ENCODE measurements at regions not wholly inside any gene's neighbourhood (a gene's known extent, or its start where the extent isn't known, plus 50 kb on each side); places are given as distances from the start of the nearest gene placed in this dataset.

DNA sequence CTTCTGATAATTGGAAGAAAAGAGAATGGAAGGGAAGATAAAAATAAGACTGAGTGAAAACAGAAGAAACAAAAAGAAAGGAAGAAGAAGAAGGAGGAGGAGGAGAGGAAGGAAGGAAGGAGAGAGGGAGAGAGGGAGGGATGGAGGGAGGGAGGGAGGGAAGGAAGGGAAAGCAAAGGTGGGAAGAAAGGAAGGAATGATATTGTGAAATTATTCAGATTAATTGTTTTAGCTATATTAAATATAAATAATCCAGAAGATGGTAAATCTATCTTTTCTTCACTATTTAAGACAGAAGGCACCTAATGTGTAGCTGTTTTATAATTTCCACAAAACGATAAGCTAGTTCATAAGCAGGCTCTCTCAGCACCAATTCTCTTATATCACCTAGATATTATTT is 191.3 kb upstream of the LRRC7 start:
- H3K9me3 ChIP-seq (ENCODE audit: control insufficient read depth, insufficient read depth, low read length), result no peaks in the 10 kb centered on the region
- no peaks in the 10 kb centered on the region for H3K27me3 ChIP-seq (ENCODE audit: control insufficient read depth, insufficient read depth, low read length)
- H3K4me1 ChIP-seq (ENCODE audit: control insufficient read depth, insufficient read depth, low read length), result no peaks in the 10 kb centered on the region
- no peak overlapping the region for H3K27ac ChIP-seq (ENCODE audit: low read depth, low read length)
- no peak overlapping the region for H3K4me3 ChIP-seq (ENCODE audit: low read depth, low read length)
- H3K9ac ChIP-seq (ENCODE audit: low read depth, low read length), result no peak overlapping the region
- no peaks in the 10 kb centered on the region for H3K36me3 ChIP-seq (ENCODE audit: control insufficient read depth, insufficient read depth, low read length)

DNA sequence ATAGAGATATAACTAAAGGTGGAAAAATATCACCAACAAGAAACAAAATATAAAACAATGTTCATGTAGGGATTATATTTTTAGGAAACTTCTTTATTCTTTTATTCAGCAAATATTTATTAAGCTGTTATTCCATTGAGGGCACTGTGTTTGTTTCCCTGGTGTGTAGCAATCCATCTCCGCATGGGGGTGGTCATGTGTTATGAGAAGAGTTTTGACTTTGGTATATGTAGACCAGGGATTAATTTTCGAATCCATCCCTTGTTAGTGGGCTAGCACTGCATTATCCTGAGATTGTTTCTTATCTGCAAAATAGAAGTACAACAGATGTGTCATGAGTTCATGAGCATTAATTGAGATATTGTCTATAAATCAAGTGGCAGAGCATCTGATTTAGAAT is 190.2 kb upstream of the LRRC7 start:
- no peaks in the 10 kb centered on the region for H3K4me1 ChIP-seq (ENCODE audit: control insufficient read depth, insufficient read depth, low read length)
- no peaks in the 10 kb centered on the region for H3K27me3 ChIP-seq (ENCODE audit: control insufficient read depth, insufficient read depth, low read length)
- H3K9ac ChIP-seq (ENCODE audit: low read depth, low read length), result no peak overlapping the region
- H3K36me3 ChIP-seq (ENCODE audit: control insufficient read depth, insufficient read depth, low read length), result no peaks in the 10 kb centered on the region
- H3K4me3 ChIP-seq (ENCODE audit: low read depth, low read length), result no peak overlapping the region
- no peaks in the 10 kb centered on the region for H3K9me3 ChIP-seq (ENCODE audit: control insufficient read depth, insufficient read depth, low read length)
- no peak overlapping the region for H3K27ac ChIP-seq (ENCODE audit: low read depth, low read length)

DNA sequence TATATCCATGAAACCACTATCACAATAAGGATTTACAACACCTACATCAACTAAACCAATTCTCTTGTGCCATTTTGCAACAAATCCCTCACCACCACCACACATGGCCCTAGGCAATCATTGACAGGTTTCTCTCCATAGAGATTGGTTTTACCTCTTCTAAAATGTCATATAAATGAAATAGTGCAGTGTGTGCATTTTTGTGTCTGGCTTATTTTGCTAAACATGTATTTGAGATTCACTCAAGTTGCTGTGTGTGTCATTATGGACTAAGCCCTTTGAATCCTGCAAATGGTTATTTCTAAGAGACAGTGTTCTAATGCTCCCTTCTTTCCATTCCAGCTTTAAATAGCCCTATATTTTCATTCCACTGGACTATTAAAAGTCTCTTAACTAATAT is 179.7 kb upstream of the LRRC7 start:
- Histone ChIP-seq H3K4me3 (ENCODE audit: low read depth, low read length) (no peak overlapping the region), H3K9me3 (ENCODE audit: control insufficient read depth, insufficient read depth, low read length) (no peaks in the 10 kb centered on the region), H3K27me3 (ENCODE audit: control insufficient read depth, insufficient read depth, low read length) (no peaks in the 10 kb centered on the region), H3K36me3 (ENCODE audit: control insufficient read depth, insufficient read depth, low read length) (no peaks in the 10 kb centered on the region), H3K4me1 (ENCODE audit: control insufficient read depth, insufficient read depth, low read length) (no peaks in the 10 kb centered on the region), H3K9ac (ENCODE audit: low read depth, low read length) (no peak overlapping the region), H3K27ac (ENCODE audit: low read depth, low read length) (no peak overlapping the region)

GRCh38 chr1:69400128-69400527 is 167.6 kb upstream of the LRRC7 start:
- Histone ChIP-seq H3K4me1 (ENCODE audit: control insufficient read depth, insufficient read depth, low read length) (peaks cover 17% of the 10 kb centered on the region), H3K27ac (ENCODE audit: low read depth, low read length) (no peak overlapping the region), H3K36me3 (ENCODE audit: control insufficient read depth, insufficient read depth, low read length) (no peaks in the 10 kb centered on the region), H3K9ac (ENCODE audit: low read depth, low read length) (no peak overlapping the region), H3K27me3 (ENCODE audit: control insufficient read depth, insufficient read depth, low read length) (no peaks in the 10 kb centered on the region), H3K9me3 (ENCODE audit: control insufficient read depth, insufficient read depth, low read length) (peaks cover 7% of the 10 kb centered on the region), H3K4me3 (ENCODE audit: low read depth, low read length) (no peak overlapping the region)

- Histone ChIP-seq H3K9me3 (ENCODE audit: control insufficient read depth, insufficient read depth, low read length) (no peaks in the 10 kb centered on the region), H3K4me1 (ENCODE audit: control insufficient read depth, insufficient read depth, low read length) (peaks cover 17% of the 10 kb centered on the region), H3K27ac (ENCODE audit: low read depth, low read length) (no peak overlapping the region), H3K4me3 (ENCODE audit: low read depth, low read length) (no peak overlapping the region), H3K9ac (ENCODE audit: low read depth, low read length) (no peak overlapping the region), H3K27me3 (ENCODE audit: control insufficient read depth, insufficient read depth, low read length) (no peaks in the 10 kb centered on the region), H3K36me3 (ENCODE audit: control insufficient read depth, insufficient read depth, low read length) (no peaks in the 10 kb centered on the region)
Measured at GRCh38 chr1:69401879-69402278, 165.8 kb upstream of the LRRC7 start.

GRCh38 chr1:69403756-69404320 is 163.9 kb upstream of the LRRC7 start:
- H3K36me3 ChIP-seq (ENCODE audit: control insufficient read depth, insufficient read depth, low read length), result no peaks in the 10 kb centered on the region
- no peaks in the 10 kb centered on the region for H3K27me3 ChIP-seq (ENCODE audit: control insufficient read depth, insufficient read depth, low read length)
- H3K9me3 ChIP-seq (ENCODE audit: control insufficient read depth, insufficient read depth, low read length), result no peaks in the 10 kb centered on the region
- no peak overlapping the region for H3K4me3 ChIP-seq (ENCODE audit: low read depth, low read length)
- H3K27ac ChIP-seq (ENCODE audit: low read depth, low read length), result no peak overlapping the region
- peaks cover 6% of the 10 kb centered on the region; the same call in 1 of the 2 replicates for H3K4me1 ChIP-seq (ENCODE audit: control insufficient read depth, insufficient read depth, low read length)
- no peak overlapping the region for H3K9ac ChIP-seq (ENCODE audit: low read depth, low read length)

DNA sequence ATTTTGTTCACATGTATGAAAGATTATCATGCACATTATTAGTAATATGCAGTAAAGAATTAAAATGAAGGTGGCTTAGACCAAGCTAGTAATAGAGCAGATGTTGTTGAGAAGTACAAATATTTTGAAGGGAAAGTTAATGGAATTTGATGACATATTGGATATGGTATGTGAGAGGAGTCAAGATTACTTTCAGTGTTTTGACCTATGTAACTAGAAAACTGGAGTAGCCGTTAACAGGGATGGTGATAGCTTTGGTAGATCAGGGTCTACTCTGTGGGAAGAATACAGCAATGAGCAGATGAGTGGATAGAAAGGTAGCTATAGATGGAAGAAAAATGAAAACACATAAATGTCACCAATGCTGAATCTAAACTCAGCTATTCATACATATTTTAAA is 163.2 kb upstream of the LRRC7 start:
- Histone ChIP-seq H3K27me3 (ENCODE audit: control insufficient read depth, insufficient read depth, low read length) (no peaks in the 10 kb centered on the region), H3K4me1 (ENCODE audit: control insufficient read depth, insufficient read depth, low read length) (peaks cover 6% of the 10 kb centered on the region; the same call in 1 of the 2 replicates), H3K9ac (ENCODE audit: low read depth, low read length) (no peak overlapping the region), H3K4me3 (ENCODE audit: low read depth, low read length) (no peak overlapping the region), H3K9me3 (ENCODE audit: control insufficient read depth, insufficient read depth, low read length) (no peaks in the 10 kb centered on the region), H3K27ac (ENCODE audit: low read depth, low read length) (no peak overlapping the region), H3K36me3 (ENCODE audit: control insufficient read depth, insufficient read depth, low read length) (no peaks in the 10 kb centered on the region)

- Histone ChIP-seq H3K4me3 (ENCODE audit: low read depth, low read length) (no peak overlapping the region), H3K27ac (ENCODE audit: low read depth, low read length) (no peak overlapping the region), H3K4me1 (ENCODE audit: control insufficient read depth, insufficient read depth, low read length) (no peaks in the 10 kb centered on the region), H3K36me3 (ENCODE audit: control insufficient read depth, insufficient read depth, low read length) (no peaks in the 10 kb centered on the region), H3K9me3 (ENCODE audit: control insufficient read depth, insufficient read depth, low read length) (no peaks in the 10 kb centered on the region), H3K9ac (ENCODE audit: low read depth, low read length) (no peak overlapping the region), H3K27me3 (ENCODE audit: control insufficient read depth, insufficient read depth, low read length) (no peaks in the 10 kb centered on the region)
Measured at GRCh38 chr1:69406244-69406643, 161.5 kb upstream of the LRRC7 start.

GRCh38 chr1:69409731-69410456 is 157.8 kb upstream of the LRRC7 start:
- H3K36me3 ChIP-seq (ENCODE audit: control insufficient read depth, insufficient read depth, low read length), result no peaks in the 10 kb centered on the region
- no peaks in the 10 kb centered on the region for H3K27me3 ChIP-seq (ENCODE audit: control insufficient read depth, insufficient read depth, low read length)
- H3K4me3 ChIP-seq (ENCODE audit: low read depth, low read length), result no peak overlapping the region
- no peaks in the 10 kb centered on the region for H3K9me3 ChIP-seq (ENCODE audit: control insufficient read depth, insufficient read depth, low read length)
- no peaks in the 10 kb centered on the region for H3K4me1 ChIP-seq (ENCODE audit: control insufficient read depth, insufficient read depth, low read length)
- no peak overlapping the region for H3K9ac ChIP-seq (ENCODE audit: low read depth, low read length)
- no peak overlapping the region for H3K27ac ChIP-seq (ENCODE audit: low read depth, low read length)

GRCh38 chr1:69410457-69410850 is 157.3 kb upstream of the LRRC7 start:
- Histone ChIP-seq H3K27me3 (ENCODE audit: control insufficient read depth, insufficient read depth, low read length) (no peaks in the 10 kb centered on the region), H3K27ac (ENCODE audit: low read depth, low read length) (no peak overlapping the region), H3K4me3 (ENCODE audit: low read depth, low read length) (no peak overlapping the region), H3K9me3 (ENCODE audit: control insufficient read depth, insufficient read depth, low read length) (no peaks in the 10 kb centered on the region), H3K4me1 (ENCODE audit: control insufficient read depth, insufficient read depth, low read length) (no peaks in the 10 kb centered on the region), H3K36me3 (ENCODE audit: control insufficient read depth, insufficient read depth, low read length) (no peaks in the 10 kb centered on the region), H3K9ac (ENCODE audit: low read depth, low read length) (no peak overlapping the region)

GRCh38 chr1:69410893-69411292 is 156.8 kb upstream of the LRRC7 start:
- Histone ChIP-seq H3K36me3 (ENCODE audit: control insufficient read depth, insufficient read depth, low read length) (no peaks in the 10 kb centered on the region), H3K9me3 (ENCODE audit: control insufficient read depth, insufficient read depth, low read length) (no peaks in the 10 kb centered on the region), H3K4me1 (ENCODE audit: control insufficient read depth, insufficient read depth, low read length) (no peaks in the 10 kb centered on the region), H3K27ac (ENCODE audit: low read depth, low read length) (no peak overlapping the region), H3K9ac (ENCODE audit: low read depth, low read length) (no peak overlapping the region), H3K4me3 (ENCODE audit: low read depth, low read length) (no peak overlapping the region), H3K27me3 (ENCODE audit: control insufficient read depth, insufficient read depth, low read length) (no peaks in the 10 kb centered on the region)

Measured in HUES48 (cell line).